G401.6 (cell line): ENCODE measurements at regions not wholly inside any gene's neighbourhood (a gene's known extent, or its start where the extent isn't known, plus 50 kb on each side); places are given as distances from the start of the nearest gene placed in this dataset.

Experiments
- FAIRE-seq: peaks from 2 replicates; lab custom pipeline; 2012; peaks lifted over from hg19 to GRCh38; lab: Jason Lieb, UNC

- FAIRE-seq, result no peak
Measured at GRCh38 chr10:128877141-128877540, 589.9 kb upstream of the MGMT start.

- FAIRE-seq, result no peak
Measured at GRCh38 chr10:128877936-128878335, 589.1 kb upstream of the MGMT start.

GRCh38 chr10:128879030-128879429, 588.0 kb upstream of the MGMT start:
- no peak for FAIRE-seq

GRCh38 chr10:128879441-128880140, 587.5 kb upstream of the MGMT start:
- no peak for FAIRE-seq

- no peak for FAIRE-seq
Measured at GRCh38 chr10:128880159-128880725, 586.8 kb upstream of the MGMT start.

- FAIRE-seq, result no peak
Measured at GRCh38 chr10:128881086-128881485, 586.0 kb upstream of the MGMT start.

- no peak for FAIRE-seq
Measured at GRCh38 chr10:128883231-128884032, 583.6 kb upstream of the MGMT start.

- FAIRE-seq, result no peak
Measured at GRCh38 chr10:128884033-128884425, 583.0 kb upstream of the MGMT start.

- FAIRE-seq, result no peak
Measured at GRCh38 chr10:128884496-128885072, 582.5 kb upstream of the MGMT start.

- no peak for FAIRE-seq
Measured at GRCh38 chr10:128885573-128886555, 581.2 kb upstream of the MGMT start.

- no peak for FAIRE-seq
Measured at GRCh38 chr10:128887856-128888255, 579.2 kb upstream of the MGMT start.

- no peak for FAIRE-seq
Measured at GRCh38 chr10:128892005-128892404, 575.0 kb upstream of the MGMT start.

GRCh38 chr10:128894641-128895040, 572.4 kb upstream of the MGMT start:
- no peak for FAIRE-seq

- no peak for FAIRE-seq
Measured at GRCh38 chr10:128895473-128895872, 571.6 kb upstream of the MGMT start.

GRCh38 chr10:128896116-128896795, 570.8 kb upstream of the MGMT start:
- no peak for FAIRE-seq

- FAIRE-seq, result no peak
Measured at GRCh38 chr10:128896963-128897362, 570.1 kb upstream of the MGMT start.

- no peak for FAIRE-seq
Measured at GRCh38 chr10:128897401-128898129, 569.5 kb upstream of the MGMT start.

GRCh38 chr10:128898133-128898915, 568.7 kb upstream of the MGMT start:
- no peak for FAIRE-seq

- no peak for FAIRE-seq
Measured at GRCh38 chr10:128898916-128899195, 568.2 kb upstream of the MGMT start.

GRCh38 chr10:128900456-128900855, 566.6 kb upstream of the MGMT start:
- no peak for FAIRE-seq
